ENCODE measurements at regions not wholly inside any gene's neighbourhood (a gene's known extent, or its start where the extent isn't known, plus 50 kb on each side); places are given as distances from the start of the nearest gene placed in this dataset.
"Not testable (repeated sequence)": the region's sequence is repeated elsewhere in the genome, so short reads cannot be mapped to it uniquely, and the experiment has no call there.

GRCh38 chr16:64282181-64282580, 839.7 kb downstream of the CDH11 start:
- DNase-seq = no peak

- no peak for DNase-seq
Observed at GRCh38 chr16:64280317-64280716, 841.5 kb downstream of the CDH11 start.

- DNase-seq = no peak
Observed at GRCh38 chr16:64278196-64278595, 843.7 kb downstream of the CDH11 start.

GRCh38 chr16:64276646-64277045, 845.2 kb downstream of the CDH11 start:
- DNase-seq = no peak

- no peak for DNase-seq
Observed at GRCh38 chr16:64272028-64272427, 849.8 kb downstream of the CDH11 start.

GRCh38 chr16:64269756-64270155, 852.1 kb downstream of the CDH11 start:
- no peak for DNase-seq

- DNase-seq = no peak
Observed at GRCh38 chr16:64265756-64266155, 856.1 kb downstream of the CDH11 start.

GRCh38 chr16:64260631-64261401, 861.0 kb downstream of the CDH11 start:
- not testable (repeated sequence) for DNase-seq

GRCh38 chr16:64254443-64255367, 867.2 kb downstream of the CDH11 start:
- DNase-seq = no peak

- DNase-seq = no peak
Observed at GRCh38 chr16:64253525-64253924, 868.3 kb downstream of the CDH11 start.

GRCh38 chr16:64253096-64253495, 868.8 kb downstream of the CDH11 start:
- no peak for DNase-seq

- DNase-seq = no peak
Observed at GRCh38 chr16:64251742-64252141, 870.1 kb downstream of the CDH11 start.

GRCh38 chr16:64250866-64251265, 871.0 kb downstream of the CDH11 start:
- DNase-seq = no peak

GRCh38 chr16:64242492-64242891, 879.4 kb downstream of the CDH11 start:
- no peak for DNase-seq

- DNase-seq = no peak
Observed at GRCh38 chr16:64240586-64240985, 881.3 kb downstream of the CDH11 start.

GRCh38 chr16:64238571-64238970, 883.3 kb downstream of the CDH11 start:
- no peak for DNase-seq

GRCh38 chr16:64236316-64236715, 885.5 kb downstream of the CDH11 start:
- DNase-seq = no peak

- no peak for DNase-seq
Observed at GRCh38 chr16:64234200-64234599, 887.7 kb downstream of the CDH11 start.

GRCh38 chr16:64225696-64226095, 896.2 kb downstream of the CDH11 start:
- no peak for DNase-seq

GRCh38 chr16:64225036-64225435, 896.8 kb downstream of the CDH11 start:
- no peak for DNase-seq

- no peak for DNase-seq
Observed at GRCh38 chr16:64217789-64218535, 903.9 kb downstream of the CDH11 start.

GRCh38 chr16:64215730-64216129, 906.1 kb downstream of the CDH11 start:
- DNase-seq = no peak

GRCh38 chr16:64211331-64211730, 910.5 kb downstream of the CDH11 start:
- DNase-seq = no peak

All from NCI-H2029 treated with DMSO at 0.1 percent for 48 hours (cell line).